GM21825 (cell line): ENCODE measurements at regions not wholly inside any gene's neighbourhood (a gene's known extent, or its start where the extent isn't known, plus 50 kb on each side); places are given as distances from the start of the nearest gene placed in this dataset.
"Not testable (repeated sequence)": the region's sequence is repeated elsewhere in the genome, so short reads cannot be mapped to it uniquely, and the experiment has no call there.

Experiments
- ATAC-seq: cut with Tn5 transposase; IDR thresholded peaks from one replicate; pipeline ENCODE4 v1.9.1; 2021; ENCODE audit warnings: mild to moderate bottlenecking, moderate library complexity; ENCODE audit not compliant: unreplicated experiment

- ATAC-seq = no peak
Measured at GRCh38 chr2:83808878-83809277, 650.2 kb downstream of the SUCLG1 start.

GRCh38 chr2:83802604-83803003 is 656.5 kb downstream of the SUCLG1 start:
- ATAC-seq = no peak

GRCh38 chr2:83795777-83796176 is 663.3 kb downstream of the SUCLG1 start:
- ATAC-seq = no peak

- not testable (repeated sequence) for ATAC-seq
Measured at GRCh38 chr2:83790467-83790866, 668.6 kb downstream of the SUCLG1 start.

- not testable (repeated sequence) for ATAC-seq
Measured at GRCh38 chr2:83789674-83790073, 669.4 kb downstream of the SUCLG1 start.

- not testable (repeated sequence) for ATAC-seq
Measured at GRCh38 chr2:83788938-83789566, 670.0 kb downstream of the SUCLG1 start.

GRCh38 chr2:83787189-83787588 is 671.9 kb downstream of the SUCLG1 start:
- ATAC-seq = no peak

- ATAC-seq = no peak
Measured at GRCh38 chr2:83786140-83786539, 672.9 kb downstream of the SUCLG1 start.

- ATAC-seq = no peak
Measured at GRCh38 chr2:83784947-83785346, 674.1 kb downstream of the SUCLG1 start.

GRCh38 chr2:83784315-83784714 is 674.8 kb downstream of the SUCLG1 start:
- ATAC-seq = no peak

- ATAC-seq = no peak
Measured at GRCh38 chr2:83782122-83782521, 677.0 kb downstream of the SUCLG1 start.

- no peak for ATAC-seq
Measured at GRCh38 chr2:83764447-83765005, 694.6 kb downstream of the SUCLG1 start.

GRCh38 chr2:83757329-83757728 is 701.8 kb downstream of the SUCLG1 start:
- no peak for ATAC-seq

GRCh38 chr2:83756219-83756618 is 702.9 kb downstream of the SUCLG1 start:
- ATAC-seq = no peak

GRCh38 chr2:83747141-83747540 is 711.9 kb downstream of the SUCLG1 start:
- ATAC-seq = no peak

GRCh38 chr2:83744855-83745254 is 714.2 kb downstream of the SUCLG1 start:
- ATAC-seq = no peak

- no peak for ATAC-seq
Measured at GRCh38 chr2:83742117-83742782, 716.8 kb downstream of the SUCLG1 start.

- ATAC-seq = no peak
Measured at GRCh38 chr2:83730223-83730622, 728.9 kb downstream of the SUCLG1 start.

GRCh38 chr2:83725735-83726134 is 733.3 kb downstream of the SUCLG1 start:
- ATAC-seq = no peak

GRCh38 chr2:83705146-83705545 is 753.9 kb downstream of the SUCLG1 start:
- ATAC-seq = no peak

- ATAC-seq = no peak
Measured at GRCh38 chr2:83703598-83703997, 755.5 kb downstream of the SUCLG1 start.

- no peak for ATAC-seq
Measured at GRCh38 chr2:83696838-83697237, 762.2 kb downstream of the SUCLG1 start.
